Neural progenitor cell (in vitro differentiated cells): ENCODE measurements at regions not wholly inside any gene's neighbourhood (a gene's known extent, or its start where the extent isn't known, plus 50 kb on each side); places are given as distances from the start of the nearest gene placed in this dataset.

ENCODE experiments used
- EZH2 ChIP-seq: fragments of 200-600 bp; sonication (generic); IDR thresholded peaks from 2 replicates; pipeline ENCODE4 v1.6.1; 2017; ENCODE audit warnings: antibody characterized with exemption, mild to moderate bottlenecking, moderate library complexity
- TF ChIP-seq, protein P1 (sequence below): fragments of 200-600 bp; sonication (generic); IDR thresholded peaks from 2 replicates; pipeline ENCODE4 v1.5.1; 2017; ENCODE audit warnings: antibody characterized with exemption, mild to moderate bottlenecking

DNA sequence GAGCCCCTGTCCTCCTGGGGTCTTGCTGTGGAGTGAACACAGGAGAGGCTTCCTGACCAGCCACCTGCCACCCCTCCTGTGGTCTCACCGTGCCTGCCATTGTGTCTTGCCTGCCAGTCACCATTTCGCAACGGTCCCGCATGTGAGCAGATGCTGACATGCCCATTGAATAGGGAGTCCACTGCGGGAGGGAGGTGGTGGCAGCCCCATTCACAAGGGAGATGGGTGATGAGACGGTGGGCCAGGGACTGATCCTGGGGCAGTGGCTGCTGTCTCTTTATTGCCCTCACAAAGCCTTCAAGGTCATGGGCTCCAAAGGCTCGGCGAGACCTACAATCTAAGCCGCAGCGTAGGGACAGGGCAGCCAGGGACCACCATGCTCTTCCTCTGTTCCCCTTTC, 76.0 kb upstream of the NPTX2 start:
- TF ChIP-seq, protein P1, sequence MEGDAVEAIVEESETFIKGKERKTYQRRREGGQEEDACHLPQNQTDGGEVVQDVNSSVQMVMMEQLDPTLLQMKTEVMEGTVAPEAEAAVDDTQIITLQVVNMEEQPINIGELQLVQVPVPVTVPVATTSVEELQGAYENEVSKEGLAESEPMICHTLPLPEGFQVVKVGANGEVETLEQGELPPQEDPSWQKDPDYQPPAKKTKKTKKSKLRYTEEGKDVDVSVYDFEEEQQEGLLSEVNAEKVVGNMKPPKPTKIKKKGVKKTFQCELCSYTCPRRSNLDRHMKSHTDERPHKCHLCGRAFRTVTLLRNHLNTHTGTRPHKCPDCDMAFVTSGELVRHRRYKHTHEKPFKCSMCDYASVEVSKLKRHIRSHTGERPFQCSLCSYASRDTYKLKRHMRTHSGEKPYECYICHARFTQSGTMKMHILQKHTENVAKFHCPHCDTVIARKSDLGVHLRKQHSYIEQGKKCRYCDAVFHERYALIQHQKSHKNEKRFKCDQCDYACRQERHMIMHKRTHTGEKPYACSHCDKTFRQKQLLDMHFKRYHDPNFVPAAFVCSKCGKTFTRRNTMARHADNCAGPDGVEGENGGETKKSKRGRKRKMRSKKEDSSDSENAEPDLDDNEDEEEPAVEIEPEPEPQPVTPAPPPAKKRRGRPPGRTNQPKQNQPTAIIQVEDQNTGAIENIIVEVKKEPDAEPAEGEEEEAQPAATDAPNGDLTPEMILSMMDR: no peak
- no peak for TF ChIP-seq EZH2
